ENCODE measurements at regions not wholly inside any gene's neighbourhood (a gene's known extent, or its start where the extent isn't known, plus 50 kb on each side); places are given as distances from the start of the nearest gene placed in this dataset.

GRCh38 chr3:118277814-118278213 lies 756.8 kb downstream of the IGSF11 start:
- TF ChIP-seq SIN3A (IDR thresholded peaks at IDR 0.05; ENCODE audit: borderline replicate concordance, insufficient read depth, low read length) (no peak), FOXP2 (optimal IDR thresholded peaks at IDR 0.05; ENCODE audit: borderline replicate concordance, extremely low read depth, extremely low read length, insufficient read depth) (no peak)
- TF ChIP-seq, protein P1, sequence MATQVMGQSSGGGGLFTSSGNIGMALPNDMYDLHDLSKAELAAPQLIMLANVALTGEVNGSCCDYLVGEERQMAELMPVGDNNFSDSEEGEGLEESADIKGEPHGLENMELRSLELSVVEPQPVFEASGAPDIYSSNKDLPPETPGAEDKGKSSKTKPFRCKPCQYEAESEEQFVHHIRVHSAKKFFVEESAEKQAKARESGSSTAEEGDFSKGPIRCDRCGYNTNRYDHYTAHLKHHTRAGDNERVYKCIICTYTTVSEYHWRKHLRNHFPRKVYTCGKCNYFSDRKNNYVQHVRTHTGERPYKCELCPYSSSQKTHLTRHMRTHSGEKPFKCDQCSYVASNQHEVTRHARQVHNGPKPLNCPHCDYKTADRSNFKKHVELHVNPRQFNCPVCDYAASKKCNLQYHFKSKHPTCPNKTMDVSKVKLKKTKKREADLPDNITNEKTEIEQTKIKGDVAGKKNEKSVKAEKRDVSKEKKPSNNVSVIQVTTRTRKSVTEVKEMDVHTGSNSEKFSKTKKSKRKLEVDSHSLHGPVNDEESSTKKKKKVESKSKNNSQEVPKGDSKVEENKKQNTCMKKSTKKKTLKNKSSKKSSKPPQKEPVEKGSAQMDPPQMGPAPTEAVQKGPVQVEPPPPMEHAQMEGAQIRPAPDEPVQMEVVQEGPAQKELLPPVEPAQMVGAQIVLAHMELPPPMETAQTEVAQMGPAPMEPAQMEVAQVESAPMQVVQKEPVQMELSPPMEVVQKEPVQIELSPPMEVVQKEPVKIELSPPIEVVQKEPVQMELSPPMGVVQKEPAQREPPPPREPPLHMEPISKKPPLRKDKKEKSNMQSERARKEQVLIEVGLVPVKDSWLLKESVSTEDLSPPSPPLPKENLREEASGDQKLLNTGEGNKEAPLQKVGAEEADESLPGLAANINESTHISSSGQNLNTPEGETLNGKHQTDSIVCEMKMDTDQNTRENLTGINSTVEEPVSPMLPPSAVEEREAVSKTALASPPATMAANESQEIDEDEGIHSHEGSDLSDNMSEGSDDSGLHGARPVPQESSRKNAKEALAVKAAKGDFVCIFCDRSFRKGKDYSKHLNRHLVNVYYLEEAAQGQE (IDR thresholded peaks at IDR 0.05; ENCODE audit: insufficient read depth in 1 of 2, low read depth in 2 of 2, low read length in 2 of 2): no peak

All from PFSK-1 (cell line).